Vagina (tissue), 2 donors: ENCODE measurements at regions not wholly inside any gene's neighbourhood (a gene's known extent, or its start where the extent isn't known, plus 50 kb on each side); places are given as distances from the start of the nearest gene placed in this dataset.

ENCODE experiments used
- DNase-seq, 2 donors: peaks; one replicate each; pipeline ENCODE4 v3.0.0-alpha.2; 2017; ENCODE audit errors: extremely low spot score in 2 of 2
- H3K27ac ChIP-seq: fragments of 200-600 bp; sonication (generic); one replicate; pipeline ENCODE4 v1.5.1; 2019
- H3K27me3 ChIP-seq: fragments of 200-600 bp; sonication (generic); one replicate; pipeline ENCODE4 v1.5.1; 2019
- H3K36me3 ChIP-seq, 2 donors: fragments of 200-600 bp; sonication (generic); one replicate each; pipeline ENCODE4 v1.5.1; 2017 to 2019
- H3K4me1 ChIP-seq: fragments of 200-600 bp; sonication (generic); one replicate; pipeline ENCODE4 v1.5.1; 2019
- H3K4me3 ChIP-seq, 2 donors: fragments of 200-600 bp; sonication (generic); 1 replicate in 1 of 2; 2 replicates in 1 of 2; pipeline ENCODE4 v1.5.1; 2016 to 2019
- H3K9me3 ChIP-seq: fragments of 200-600 bp; sonication (generic); one replicate; pipeline ENCODE4 v1.5.1; 2019
- POLR2A ChIP-seq, 2 donors: fragments of 450-650 bp; IDR thresholded peaks; one replicate each; pipeline ENCODE4 v1.6.1; 2017; ENCODE audit warnings: antibody characterized with exemption in 2 of 2, mild to moderate bottlenecking in 2 of 2, moderate library complexity in 2 of 2
- POLR2AphosphoS5 ChIP-seq, 2 donors: sonication (generic); formaldehyde crosslinking; IDR thresholded peaks; one replicate each; pipeline ENCODE4 v1.9.0; 2017; ENCODE audit warnings: antibody characterized with exemption in 2 of 2, mild to moderate bottlenecking in 2 of 2, low read depth in 1 of 2; ENCODE audit not compliant: insufficient read depth in 1 of 2
- intact Hi-C: fragments of 100-400 bp; cut with DNase I; formaldehyde crosslinking; loops from one replicate; pipeline ENCODE4 v1.15.1; 2023
- TF ChIP-seq, protein P1 (sequence below), 3 experiments: fragments of 450-650 bp in 2 of 3; fragments of 200-600 bp in 1 of 3; sonication (generic) in 1 of 3; IDR thresholded peaks; one replicate each; pipeline ENCODE4 v1.5.1; 2017 to 2019; ENCODE audit warnings: antibody characterized with exemption in 3 of 3, mild to moderate bottlenecking in 2 of 3, moderate library complexity in 2 of 3

DNA sequence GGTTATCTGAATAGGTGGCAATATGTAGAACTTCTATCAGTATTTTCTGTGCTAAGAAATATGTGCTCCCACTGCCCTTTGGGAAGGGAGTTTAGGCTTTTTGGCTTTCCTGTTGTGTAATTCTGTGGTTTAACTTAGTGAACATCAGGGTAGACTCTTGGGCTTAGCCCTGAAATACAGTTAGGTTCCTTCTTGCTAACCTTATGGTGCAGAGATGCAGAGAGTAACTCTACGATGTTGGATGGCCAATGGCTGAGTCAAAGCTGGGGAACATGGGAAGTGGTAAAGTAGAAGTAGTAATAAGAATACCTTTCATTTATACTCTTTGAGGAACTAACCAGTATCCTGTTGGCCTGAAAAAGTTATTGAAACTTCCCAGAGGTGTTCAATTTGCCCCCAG, 80.8 kb upstream of the IL12A start:
- H3K27ac ChIP-seq: no peak overlapping the region
- no peak for TF ChIP-seq POLR2A (IDR thresholded peaks at IDR 0.05)
- TF ChIP-seq, protein P1, sequence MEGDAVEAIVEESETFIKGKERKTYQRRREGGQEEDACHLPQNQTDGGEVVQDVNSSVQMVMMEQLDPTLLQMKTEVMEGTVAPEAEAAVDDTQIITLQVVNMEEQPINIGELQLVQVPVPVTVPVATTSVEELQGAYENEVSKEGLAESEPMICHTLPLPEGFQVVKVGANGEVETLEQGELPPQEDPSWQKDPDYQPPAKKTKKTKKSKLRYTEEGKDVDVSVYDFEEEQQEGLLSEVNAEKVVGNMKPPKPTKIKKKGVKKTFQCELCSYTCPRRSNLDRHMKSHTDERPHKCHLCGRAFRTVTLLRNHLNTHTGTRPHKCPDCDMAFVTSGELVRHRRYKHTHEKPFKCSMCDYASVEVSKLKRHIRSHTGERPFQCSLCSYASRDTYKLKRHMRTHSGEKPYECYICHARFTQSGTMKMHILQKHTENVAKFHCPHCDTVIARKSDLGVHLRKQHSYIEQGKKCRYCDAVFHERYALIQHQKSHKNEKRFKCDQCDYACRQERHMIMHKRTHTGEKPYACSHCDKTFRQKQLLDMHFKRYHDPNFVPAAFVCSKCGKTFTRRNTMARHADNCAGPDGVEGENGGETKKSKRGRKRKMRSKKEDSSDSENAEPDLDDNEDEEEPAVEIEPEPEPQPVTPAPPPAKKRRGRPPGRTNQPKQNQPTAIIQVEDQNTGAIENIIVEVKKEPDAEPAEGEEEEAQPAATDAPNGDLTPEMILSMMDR (IDR thresholded peaks at IDR 0.05): no peak
- no peak for TF ChIP-seq POLR2AphosphoS5 (IDR thresholded peaks at IDR 0.05; ENCODE audit: insufficient read depth in 1 of 2, low read depth in 1 of 2)
- no peaks in the 10 kb centered on the region for H3K27me3 ChIP-seq
- no peaks in the 10 kb centered on the region for H3K9me3 ChIP-seq
- DNase-seq: no peak
- no peaks in the 10 kb centered on the region for H3K36me3 ChIP-seq
- no peak overlapping the region for H3K4me3 ChIP-seq
- H3K4me1 ChIP-seq: no peaks in the 10 kb centered on the region
- intact Hi-C loops: no loop called here

DNA sequence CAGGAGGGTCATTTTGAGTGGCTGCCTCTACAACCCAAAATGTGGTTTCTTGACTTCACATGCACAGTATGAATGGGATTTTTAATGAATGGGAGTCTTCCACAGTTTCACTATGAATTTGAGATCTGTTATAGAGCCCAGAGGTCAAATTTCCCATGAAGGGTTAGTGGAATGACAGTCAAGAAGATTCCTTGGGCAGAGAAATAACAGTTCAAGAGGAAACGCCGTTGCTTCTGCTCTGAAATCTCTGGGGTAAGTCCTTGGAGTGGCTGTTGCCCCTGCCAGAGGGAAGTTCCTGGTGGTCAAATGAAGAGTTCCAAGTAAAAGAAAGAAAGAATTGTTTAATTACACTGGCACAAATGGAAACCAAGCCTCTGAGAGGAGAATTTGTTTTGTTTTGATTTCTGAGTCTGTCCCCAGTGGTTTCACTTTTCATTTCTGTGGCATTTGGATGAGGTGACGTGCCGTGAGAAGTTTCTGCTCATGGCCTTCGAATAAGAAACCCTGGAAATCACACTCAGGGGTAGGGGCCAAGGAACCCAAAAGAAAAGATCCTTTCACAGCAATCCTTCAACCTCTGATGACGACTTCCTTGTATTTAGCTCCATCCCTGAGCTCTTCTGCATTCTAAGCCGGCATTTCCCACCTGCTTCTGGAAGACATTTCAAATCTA, 77.5 kb upstream of the IL12A start:
- intact Hi-C loops: no loop called here
- no peaks in the 10 kb centered on the region for H3K4me1 ChIP-seq
- no peak for TF ChIP-seq POLR2AphosphoS5 (IDR thresholded peaks at IDR 0.05; ENCODE audit: insufficient read depth in 1 of 2, low read depth in 1 of 2)
- TF ChIP-seq, protein P1 (IDR thresholded peaks at IDR 0.05): no peak
- TF ChIP-seq POLR2A (IDR thresholded peaks at IDR 0.05): no peak
- peak overlapping the region; percentile 8 for H3K27ac ChIP-seq
- no peaks in the 10 kb centered on the region for H3K9me3 ChIP-seq
- peak in 1 of 2 donors; percentile 52 for DNase-seq
- H3K4me3 ChIP-seq: no peak overlapping the region
- no peaks in the 10 kb centered on the region for H3K27me3 ChIP-seq
- no peaks in the 10 kb centered on the region for H3K36me3 ChIP-seq

DNA sequence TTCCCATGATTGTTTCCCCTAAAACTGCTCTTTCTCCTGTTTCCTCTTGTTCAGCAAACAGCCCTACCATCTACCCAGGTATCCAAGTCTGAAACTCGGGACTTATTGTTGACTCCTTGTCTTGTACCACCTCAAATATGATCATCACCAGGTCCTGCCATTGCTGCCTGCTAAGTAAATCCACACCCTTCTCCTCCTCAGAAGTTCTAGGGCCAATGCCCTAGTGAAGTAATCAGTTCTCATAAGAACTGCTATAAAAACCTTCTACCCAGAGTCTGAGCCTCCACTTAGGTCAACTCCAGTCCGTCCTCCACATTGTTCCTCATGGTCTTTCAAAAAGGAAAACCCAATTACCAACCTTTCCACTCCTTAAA, 77.0 kb upstream of the IL12A start:
- intact Hi-C loops: no loop called here
- H3K4me1 ChIP-seq: no peaks in the 10 kb centered on the region
- peak in 1 of 2 donors; percentile 42 for DNase-seq
- no peaks in the 10 kb centered on the region for H3K27me3 ChIP-seq
- H3K4me3 ChIP-seq: no peak overlapping the region
- H3K36me3 ChIP-seq: no peaks in the 10 kb centered on the region
- no peak overlapping the region for H3K27ac ChIP-seq
- H3K9me3 ChIP-seq: no peaks in the 10 kb centered on the region
- no peak for TF ChIP-seq POLR2A (IDR thresholded peaks at IDR 0.05)
- TF ChIP-seq, protein P1 (IDR thresholded peaks at IDR 0.05): no peak
- TF ChIP-seq POLR2AphosphoS5 (IDR thresholded peaks at IDR 0.05; ENCODE audit: insufficient read depth in 1 of 2, low read depth in 1 of 2): no peak

DNA sequence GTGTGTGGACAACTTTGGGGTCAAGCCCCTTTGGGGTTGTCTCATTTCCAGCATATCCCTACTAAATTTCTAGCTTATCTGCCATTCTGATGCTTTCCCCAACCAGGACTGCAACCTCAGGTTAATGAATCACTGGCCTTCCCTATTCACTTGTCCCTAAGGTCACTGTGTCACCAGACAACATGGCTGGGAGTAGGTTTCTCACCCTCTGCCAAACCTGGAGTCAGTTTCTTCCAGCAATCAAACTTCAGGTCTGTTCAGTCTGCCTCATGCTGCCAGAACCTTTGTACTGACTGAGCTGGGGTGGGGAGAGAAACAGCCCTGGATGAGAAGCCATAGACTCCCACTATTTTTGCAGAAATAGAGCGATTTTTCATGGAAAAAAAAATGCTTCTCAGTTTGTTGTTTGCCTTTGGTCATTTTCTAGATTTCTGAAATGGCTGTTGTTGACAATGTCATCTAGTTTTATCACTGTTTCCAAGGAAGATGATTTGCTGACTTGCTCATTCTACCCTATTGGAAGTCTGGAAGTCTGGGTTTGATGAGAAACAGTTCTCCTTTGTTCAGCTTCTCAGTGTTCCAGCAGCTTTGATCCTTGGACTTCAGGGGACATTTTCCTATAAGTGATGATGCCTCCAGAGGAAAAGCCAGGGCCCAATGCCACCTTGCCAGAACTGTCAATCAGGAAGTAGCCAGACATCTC, 74.8 kb upstream of the IL12A start:
- H3K27ac ChIP-seq: no peak overlapping the region
- TF ChIP-seq, protein P1 (IDR thresholded peaks at IDR 0.05): no peak
- TF ChIP-seq POLR2A (IDR thresholded peaks at IDR 0.05) (no peak), POLR2AphosphoS5 (IDR thresholded peaks at IDR 0.05; ENCODE audit: insufficient read depth in 1 of 2, low read depth in 1 of 2) (no peak)
- DNase-seq: peak in 1 of 2 donors; percentile 44
- no peaks in the 10 kb centered on the region for H3K36me3 ChIP-seq
- H3K9me3 ChIP-seq: no peaks in the 10 kb centered on the region
- H3K4me1 ChIP-seq: no peaks in the 10 kb centered on the region
- no peaks in the 10 kb centered on the region for H3K27me3 ChIP-seq
- intact Hi-C loops: no loop called here
- no peak overlapping the region for H3K4me3 ChIP-seq

DNA sequence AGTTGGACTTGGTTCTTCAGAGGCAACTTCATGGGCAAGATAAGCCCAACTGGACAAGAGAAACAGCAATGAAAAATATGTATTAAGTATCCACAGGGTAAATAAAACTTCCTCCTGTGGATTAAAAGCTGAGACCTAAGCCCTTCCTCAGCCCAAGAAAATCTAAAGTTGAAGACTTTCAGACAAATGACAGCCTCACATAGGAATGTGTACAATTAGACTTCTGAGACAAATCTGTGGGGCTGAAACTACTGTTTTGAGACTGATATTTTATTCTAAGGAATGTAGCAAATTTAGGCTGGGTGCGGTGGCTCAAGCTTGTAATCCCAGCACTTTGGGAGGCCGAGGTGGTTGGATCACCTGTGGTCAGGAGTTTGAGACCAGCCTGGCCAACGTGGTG, 74.2 kb upstream of the IL12A start:
- TF ChIP-seq POLR2A (IDR thresholded peaks at IDR 0.05): no peak
- no peak for TF ChIP-seq POLR2AphosphoS5 (IDR thresholded peaks at IDR 0.05; ENCODE audit: insufficient read depth in 1 of 2, low read depth in 1 of 2)
- TF ChIP-seq, protein P1 (IDR thresholded peaks at IDR 0.05): no peak
- no peak for DNase-seq
- Histone ChIP-seq H3K9me3 (no peaks in the 10 kb centered on the region), H3K4me1 (no peaks in the 10 kb centered on the region), H3K36me3 (no peaks in the 10 kb centered on the region), H3K27ac (no peak overlapping the region), H3K27me3 (no peaks in the 10 kb centered on the region), H3K4me3 (no peak overlapping the region)
- intact Hi-C loops: no loop called here
